HG03097 (cell line): ENCODE measurements at regions not wholly inside any gene's neighbourhood (a gene's known extent, or its start where the extent isn't known, plus 50 kb on each side); places are given as distances from the start of the nearest gene placed in this dataset.

Experiments used
- ATAC-seq: cut with Tn5 transposase; IDR thresholded peaks from one replicate; pipeline ENCODE4 v1.9.1; 2021; ENCODE audit not compliant: unreplicated experiment, low FRiP score

GRCh38 chr1:80083892-80084291 is 1077.4 kb upstream of the ADGRL4 start:
- ATAC-seq: no peak

- ATAC-seq: no peak
Observed at GRCh38 chr1:80076469-80076868, 1069.9 kb upstream of the ADGRL4 start.

GRCh38 chr1:80075351-80075750 is 1068.8 kb upstream of the ADGRL4 start:
- ATAC-seq: no peak

- ATAC-seq: no peak
Observed at GRCh38 chr1:80072563-80072962, 1066.0 kb upstream of the ADGRL4 start.

- ATAC-seq: no peak
Observed at GRCh38 chr1:80066060-80066459, 1059.5 kb upstream of the ADGRL4 start.

GRCh38 chr1:80064524-80064923 is 1058.0 kb upstream of the ADGRL4 start:
- ATAC-seq: no peak

DNA sequence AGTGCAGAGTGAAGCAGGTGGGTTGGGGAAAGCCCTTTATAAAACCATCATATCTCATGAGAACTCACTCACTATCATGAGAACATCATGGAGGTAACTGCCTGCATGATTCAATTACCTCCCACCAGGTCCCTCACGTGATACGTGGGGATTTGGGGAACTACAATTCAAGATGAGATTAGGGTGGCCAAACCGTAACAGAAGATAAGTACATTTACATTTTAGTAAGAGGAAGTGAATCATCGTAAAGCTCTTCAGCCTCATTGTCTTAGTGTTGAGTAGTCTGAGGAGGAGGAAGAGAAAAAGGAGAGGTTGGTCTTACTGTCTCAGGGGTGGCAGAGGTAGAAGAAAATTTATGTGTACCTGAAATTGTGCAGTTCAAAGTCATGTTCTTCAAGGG is 1053.4 kb upstream of the ADGRL4 start:
- no peak for ATAC-seq

- no peak for ATAC-seq
Observed at GRCh38 chr1:80056179-80056578, 1049.6 kb upstream of the ADGRL4 start.

- ATAC-seq: no peak
Observed at GRCh38 chr1:80054129-80054528, 1047.6 kb upstream of the ADGRL4 start.

DNA sequence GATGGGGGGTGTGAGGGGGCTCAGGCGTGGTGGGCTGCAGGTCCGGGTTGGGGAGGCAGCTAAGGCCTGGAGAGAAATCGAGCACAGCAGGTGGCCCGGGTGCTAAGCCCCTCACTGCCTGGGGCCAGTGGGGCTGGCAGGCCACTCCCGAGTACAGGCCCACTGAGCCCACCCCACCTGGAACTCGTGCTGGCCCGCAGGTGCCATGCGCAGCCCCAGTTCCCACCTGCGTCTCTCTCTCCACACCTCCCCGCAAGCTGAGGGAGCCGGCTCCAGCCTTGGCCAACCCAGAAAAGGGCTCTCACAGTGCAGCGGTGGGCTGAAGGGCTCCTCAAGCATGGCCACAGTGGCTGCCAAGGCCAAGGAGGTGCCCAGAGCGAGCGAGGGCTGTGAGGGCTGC is 1047.1 kb upstream of the ADGRL4 start:
- ATAC-seq: no peak

DNA sequence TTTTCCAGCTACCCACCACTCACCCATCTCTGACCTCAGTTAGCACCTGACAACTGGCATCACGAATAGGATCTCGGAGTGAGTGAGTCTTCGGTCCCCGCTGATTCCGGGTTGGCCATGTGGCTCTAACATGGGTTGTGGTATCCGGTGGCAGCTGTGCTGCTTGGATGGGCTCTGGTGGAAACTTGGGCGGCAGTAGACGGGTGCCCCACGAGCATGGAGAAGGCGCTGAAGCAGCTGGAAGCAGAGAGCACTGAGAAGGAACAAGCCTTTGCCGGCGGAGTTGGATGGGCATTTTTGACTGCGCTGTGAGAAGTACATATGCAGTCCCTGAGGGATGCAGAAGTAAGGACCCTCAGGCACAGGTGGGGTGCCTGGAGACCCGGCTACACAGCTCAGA is 1044.0 kb upstream of the ADGRL4 start:
- no peak for ATAC-seq

DNA sequence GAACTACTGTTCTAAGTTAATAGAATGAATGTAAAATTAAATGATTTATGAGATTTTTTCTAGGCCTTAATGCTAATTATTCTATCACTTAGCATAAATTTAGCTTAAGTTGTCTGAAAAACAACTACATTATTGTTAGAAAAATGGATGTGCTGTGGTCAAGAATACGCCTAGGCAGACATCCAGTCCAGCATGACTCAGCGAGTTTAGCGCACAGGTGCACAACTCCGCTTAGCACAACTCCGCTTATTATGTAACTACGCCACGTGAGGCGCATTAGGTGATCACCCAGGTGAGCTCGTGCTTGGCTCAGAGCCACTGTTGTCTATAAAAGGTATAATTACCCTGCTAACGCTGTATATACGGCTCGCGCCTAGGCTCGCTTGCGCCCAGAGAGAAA is 1043.6 kb upstream of the ADGRL4 start:
- no peak for ATAC-seq

DNA sequence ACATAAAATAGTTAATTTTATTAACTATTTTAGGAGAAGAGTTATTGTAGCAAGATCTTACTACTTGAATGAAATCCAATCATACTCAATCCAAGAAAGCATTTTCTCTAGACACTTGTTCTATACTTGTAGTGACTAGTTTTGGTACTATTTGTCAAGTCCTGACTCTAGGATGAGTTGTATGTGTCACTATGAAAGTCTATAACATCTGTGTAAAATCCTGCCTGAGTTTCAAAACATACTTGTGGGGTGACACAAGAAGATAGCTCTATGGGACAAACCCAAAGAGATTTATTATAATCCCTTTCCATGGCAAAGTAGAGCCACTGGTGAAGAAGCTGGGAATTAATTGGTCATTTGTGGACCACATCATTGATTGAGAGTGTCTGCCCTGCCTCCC is 1042.2 kb upstream of the ADGRL4 start:
- no peak for ATAC-seq

DNA sequence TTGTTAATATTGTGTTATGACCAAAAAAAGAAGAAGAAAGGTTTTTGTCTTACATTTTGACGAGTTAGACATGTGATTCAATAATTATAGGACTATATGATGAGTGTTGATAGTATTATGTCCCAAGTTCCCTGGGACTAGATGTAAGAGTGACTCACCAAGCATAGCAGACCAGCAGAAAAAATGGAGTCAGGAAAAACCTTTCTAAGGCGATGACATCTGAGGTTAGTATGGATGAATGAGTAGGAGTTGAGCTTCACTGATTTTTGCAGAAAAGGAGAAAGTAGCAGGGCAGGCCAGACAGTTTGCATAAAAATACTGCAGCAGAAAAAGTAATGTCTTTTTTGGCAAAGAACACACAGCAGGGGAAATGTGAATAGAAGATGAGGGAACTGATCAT is 1041.3 kb upstream of the ADGRL4 start:
- no peak for ATAC-seq

GRCh38 chr1:80044662-80045061 is 1038.1 kb upstream of the ADGRL4 start:
- ATAC-seq: no peak

GRCh38 chr1:80036690-80037432 is 1030.3 kb upstream of the ADGRL4 start:
- no peak for ATAC-seq

DNA sequence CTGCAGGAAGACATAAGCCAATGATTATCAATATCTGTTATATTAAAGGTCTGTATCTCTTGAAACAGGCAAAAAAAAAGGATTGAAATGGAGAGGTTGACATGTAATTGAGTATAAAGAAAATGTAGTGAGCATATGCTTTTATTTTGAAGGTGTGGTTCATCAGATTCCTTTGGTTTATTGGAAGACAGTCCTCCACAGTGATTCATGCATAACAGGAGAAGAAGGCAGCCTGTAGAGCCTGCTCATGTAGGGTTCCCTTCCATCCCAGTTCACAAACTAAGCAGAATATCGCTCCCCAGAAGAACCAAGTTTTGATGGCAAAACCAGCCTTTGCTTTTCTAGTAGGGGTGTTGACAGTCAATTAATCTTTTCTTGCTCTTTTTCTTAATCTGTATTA is 1016.8 kb upstream of the ADGRL4 start:
- ATAC-seq: no peak

DNA sequence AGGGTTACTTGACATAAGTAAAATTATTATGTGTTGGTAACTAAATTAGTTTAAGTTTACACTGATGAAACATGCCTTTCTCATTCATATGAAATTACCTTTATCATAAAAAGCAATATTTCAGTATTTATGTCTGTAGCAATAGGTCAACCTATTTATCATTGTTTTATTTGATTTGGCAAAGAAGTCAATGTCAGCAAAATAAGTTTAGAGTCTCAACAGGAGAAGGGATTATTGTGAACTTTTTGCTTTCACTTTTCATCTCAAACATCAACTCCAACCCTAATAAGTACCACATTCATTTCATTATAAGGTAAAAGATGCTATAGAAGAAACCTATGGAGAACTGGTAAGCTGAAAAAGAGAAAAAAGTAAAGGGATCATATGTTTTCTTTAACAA is 1015.4 kb upstream of the ADGRL4 start:
- ATAC-seq: no peak

DNA sequence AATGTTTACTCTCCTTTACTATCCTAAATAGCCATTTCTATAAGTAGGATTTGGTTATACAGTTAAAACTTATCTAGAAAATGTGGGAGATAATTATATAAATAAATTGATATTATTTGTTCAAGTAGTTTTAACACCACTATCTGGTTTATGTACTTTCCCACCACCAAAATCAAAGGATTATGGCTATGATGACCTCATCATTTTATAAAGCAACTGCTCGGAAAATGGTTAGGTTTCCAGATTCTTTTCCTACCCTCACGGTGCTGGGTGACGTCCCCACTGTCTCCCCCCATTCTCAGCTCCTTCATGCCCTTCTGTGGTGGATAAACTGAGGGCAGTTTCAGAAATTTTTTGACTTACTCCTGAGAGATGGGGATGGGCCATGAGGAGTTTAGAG is 1011.8 kb upstream of the ADGRL4 start:
- no peak for ATAC-seq

- ATAC-seq: no peak
Observed at GRCh38 chr1:80008934-80009333, 1002.4 kb upstream of the ADGRL4 start.

DNA sequence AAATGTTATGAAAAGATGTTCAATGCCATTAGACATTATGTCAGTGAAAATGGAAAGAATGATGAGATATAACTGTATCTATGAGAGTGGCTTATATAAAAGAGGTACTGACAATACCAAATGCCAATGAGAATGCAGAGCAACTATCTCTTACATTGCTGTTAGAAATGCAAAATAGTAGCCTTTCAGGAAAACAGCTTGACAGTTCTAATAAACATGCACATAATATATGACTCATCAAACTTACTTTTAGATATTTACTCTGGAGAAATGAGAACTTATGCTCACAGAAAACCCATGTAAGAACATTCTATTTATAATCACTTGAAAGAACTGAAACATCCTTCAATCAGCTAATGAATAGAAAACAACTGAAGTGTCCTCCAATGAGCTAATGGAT is 996.7 kb upstream of the ADGRL4 start:
- no peak for ATAC-seq

DNA sequence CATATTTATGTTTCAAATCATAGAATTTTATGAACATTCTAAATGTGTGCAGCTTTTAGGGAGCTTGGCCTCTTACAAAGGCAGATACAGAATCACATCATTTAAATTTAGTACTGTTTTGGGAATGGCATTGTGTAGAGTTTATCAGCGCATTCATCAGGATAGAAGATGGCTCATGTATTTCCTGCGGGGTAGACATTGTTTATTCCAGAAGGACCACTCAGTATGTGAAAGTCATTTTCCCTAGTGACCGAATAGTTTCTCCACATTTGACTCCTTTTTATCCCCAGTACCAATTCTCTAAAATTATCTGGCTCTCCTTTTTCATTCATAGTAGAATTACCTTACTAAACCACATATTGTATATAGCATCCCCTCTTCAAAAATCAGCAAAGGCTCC is 981.9 kb upstream of the ADGRL4 start:
- no peak for ATAC-seq

GRCh38 chr1:79982211-79982610 is 975.7 kb upstream of the ADGRL4 start:
- no peak for ATAC-seq
